DND-41 (cell line): ENCODE measurements at regions not wholly inside any gene's neighbourhood (a gene's known extent, or its start where the extent isn't known, plus 50 kb on each side); places are given as distances from the start of the nearest gene placed in this dataset.

ENCODE experiments used
- EZH2 ChIP-seq: IDR thresholded peaks from 3 replicates; pipeline ENCODE4 v1.6.1; 2012; ENCODE audit warnings: borderline replicate concordance, low read depth, mild to moderate bottlenecking, moderate library complexity, low read length, inconsistent platforms; ENCODE audit not compliant: severe bottlenecking
- TF ChIP-seq, protein P1 (sequence below): IDR thresholded peaks from 2 replicates; pipeline ENCODE4 v1.5.1; 2012; ENCODE audit warnings: borderline replicate concordance, low read length, moderate library complexity, mild to moderate bottlenecking; ENCODE audit not compliant: poor library complexity, severe bottlenecking; ENCODE audit errors: extremely low read depth

DNA sequence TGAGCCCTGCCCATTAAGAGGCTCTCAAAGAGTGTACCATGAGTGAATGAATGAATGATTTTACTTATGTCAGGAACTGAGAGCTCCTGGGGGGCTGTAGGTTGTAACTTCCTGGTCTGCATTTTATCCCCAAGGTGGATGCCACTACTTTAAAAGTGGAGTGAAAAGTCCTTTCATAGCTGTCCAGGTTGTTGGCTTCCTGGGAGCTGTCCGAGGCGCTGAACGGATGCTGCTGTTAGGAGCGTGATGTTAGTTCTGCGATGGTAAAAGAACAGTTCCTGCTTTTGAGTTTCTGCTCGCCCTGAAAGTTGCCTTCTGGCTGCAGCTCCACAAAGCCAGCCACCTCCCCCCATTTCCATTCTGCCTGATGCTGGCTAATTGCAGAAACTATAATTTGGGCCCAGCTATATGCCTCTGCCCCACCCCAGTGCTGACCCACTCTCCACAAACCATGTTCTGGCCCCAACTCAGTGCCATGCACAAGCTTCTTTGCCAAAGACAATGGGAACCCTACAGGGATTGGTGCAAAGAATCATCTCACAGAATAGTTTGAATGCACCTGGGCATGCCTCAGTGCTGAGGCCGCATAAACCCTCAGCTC is 330.9 kb upstream of the CDH4 start:
- TF ChIP-seq, protein P1, sequence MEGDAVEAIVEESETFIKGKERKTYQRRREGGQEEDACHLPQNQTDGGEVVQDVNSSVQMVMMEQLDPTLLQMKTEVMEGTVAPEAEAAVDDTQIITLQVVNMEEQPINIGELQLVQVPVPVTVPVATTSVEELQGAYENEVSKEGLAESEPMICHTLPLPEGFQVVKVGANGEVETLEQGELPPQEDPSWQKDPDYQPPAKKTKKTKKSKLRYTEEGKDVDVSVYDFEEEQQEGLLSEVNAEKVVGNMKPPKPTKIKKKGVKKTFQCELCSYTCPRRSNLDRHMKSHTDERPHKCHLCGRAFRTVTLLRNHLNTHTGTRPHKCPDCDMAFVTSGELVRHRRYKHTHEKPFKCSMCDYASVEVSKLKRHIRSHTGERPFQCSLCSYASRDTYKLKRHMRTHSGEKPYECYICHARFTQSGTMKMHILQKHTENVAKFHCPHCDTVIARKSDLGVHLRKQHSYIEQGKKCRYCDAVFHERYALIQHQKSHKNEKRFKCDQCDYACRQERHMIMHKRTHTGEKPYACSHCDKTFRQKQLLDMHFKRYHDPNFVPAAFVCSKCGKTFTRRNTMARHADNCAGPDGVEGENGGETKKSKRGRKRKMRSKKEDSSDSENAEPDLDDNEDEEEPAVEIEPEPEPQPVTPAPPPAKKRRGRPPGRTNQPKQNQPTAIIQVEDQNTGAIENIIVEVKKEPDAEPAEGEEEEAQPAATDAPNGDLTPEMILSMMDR, result no peak
- TF ChIP-seq EZH2, result no peak
